CD4-positive, alpha-beta T cell treated with Interleukin-10 for 1 hour (primary cell): ENCODE measurements at regions not wholly inside any gene's neighbourhood (a gene's known extent, or its start where the extent isn't known, plus 50 kb on each side); places are given as distances from the start of the nearest gene placed in this dataset.

Experiments
- DNase-seq: peaks from one replicate; pipeline ENCODE4 v3.0.0-alpha.2; 2020

GRCh38 chr3:98978068-98978811, 76.7 kb upstream of the DCBLD2 start:
- DNase-seq: no peak

- no peak for DNase-seq
These were observed 76.0 kb upstream of the DCBLD2 start for GRCh38 chr3:98977520-98977919.

- no peak for DNase-seq
These were observed 72.9 kb upstream of the DCBLD2 start for GRCh38 chr3:98974442-98974841.

GRCh38 chr3:98972720-98973119, 71.2 kb upstream of the DCBLD2 start:
- no peak for DNase-seq

- no peak for DNase-seq
These were observed 70.7 kb upstream of the DCBLD2 start for GRCh38 chr3:98972155-98972554.

GRCh38 chr3:98971169-98971681, 69.7 kb upstream of the DCBLD2 start:
- DNase-seq: no peak

GRCh38 chr3:98969295-98969694, 67.8 kb upstream of the DCBLD2 start:
- DNase-seq: no peak

- DNase-seq: no peak
These were observed 67.3 kb upstream of the DCBLD2 start for GRCh38 chr3:98968824-98969223.

GRCh38 chr3:98968347-98968746, 66.9 kb upstream of the DCBLD2 start:
- DNase-seq: no peak

- no peak for DNase-seq
These were observed 66.3 kb upstream of the DCBLD2 start for GRCh38 chr3:98967758-98968157.

GRCh38 chr3:98966862-98967546, 65.5 kb upstream of the DCBLD2 start:
- no peak for DNase-seq

- no peak for DNase-seq
These were observed 64.9 kb upstream of the DCBLD2 start for GRCh38 chr3:98966434-98966833.

GRCh38 chr3:98964784-98965183, 63.3 kb upstream of the DCBLD2 start:
- no peak for DNase-seq

GRCh38 chr3:98963546-98963945, 62.1 kb upstream of the DCBLD2 start:
- no peak for DNase-seq

- no peak for DNase-seq
These were observed 61.5 kb upstream of the DCBLD2 start for GRCh38 chr3:98962951-98963350.

- DNase-seq: no peak
These were observed 60.9 kb upstream of the DCBLD2 start for GRCh38 chr3:98962189-98962930.

GRCh38 chr3:98961161-98962155, 60.0 kb upstream of the DCBLD2 start:
- DNase-seq: no peak

- DNase-seq: no peak
These were observed 56.2 kb upstream of the DCBLD2 start for GRCh38 chr3:98957681-98958080.

GRCh38 chr3:98956008-98956407, 54.5 kb upstream of the DCBLD2 start:
- no peak for DNase-seq

GRCh38 chr3:98954791-98955604, 53.5 kb upstream of the DCBLD2 start:
- DNase-seq: no peak

- no peak for DNase-seq
These were observed 52.7 kb upstream of the DCBLD2 start for GRCh38 chr3:98954242-98954641.

GRCh38 chr3:98952404-98952803, 50.9 kb upstream of the DCBLD2 start:
- DNase-seq: no peak
